Parathyroid adenoma (tissue), 2 donors: ENCODE measurements at regions not wholly inside any gene's neighbourhood (a gene's known extent, or its start where the extent isn't known, plus 50 kb on each side); places are given as distances from the start of the nearest gene placed in this dataset.

ENCODE experiments used
- H2AFZ ChIP-seq: fragments of 300-600 bp; sonication (generic); one replicate; pipeline ENCODE4 v1.7.0; 2017; ENCODE audit warnings: antibody characterized with exemption, mild to moderate bottlenecking
- H3K27ac ChIP-seq: fragments of 300-600 bp; sonication (generic); one replicate; pipeline ENCODE4 v1.7.0; 2017
- H3K27me3 ChIP-seq: fragments of 300-600 bp; sonication (generic); one replicate; pipeline ENCODE4 v1.7.0; 2017; ENCODE audit warnings: low read length; ENCODE audit not compliant: control insufficient read depth, insufficient read depth
- H3K36me3 ChIP-seq: fragments of 300-600 bp; sonication (generic); one replicate; pipeline ENCODE4 v1.7.0; 2017; ENCODE audit warnings: low read length; ENCODE audit not compliant: control insufficient read depth, insufficient read depth
- H3K4me1 ChIP-seq: fragments of 300-600 bp; sonication (generic); one replicate; pipeline ENCODE4 v1.7.0; 2017; ENCODE audit warnings: control low read depth
- H3K4me2 ChIP-seq: fragments of 300-600 bp; sonication (generic); one replicate; pipeline ENCODE4 v1.7.0; 2017; ENCODE audit warnings: low read length
- H3K4me3 ChIP-seq: fragments of 300-600 bp; sonication (generic); one replicate; pipeline ENCODE4 v1.7.0; 2017; ENCODE audit warnings: low read depth, low read length
- H3K79me2 ChIP-seq: fragments of 300-600 bp; sonication (generic); one replicate; pipeline ENCODE4 v1.7.0; 2017; ENCODE audit warnings: control low read depth
- H3K9ac ChIP-seq: fragments of 300-600 bp; sonication (generic); one replicate; pipeline ENCODE4 v1.7.0; 2017; ENCODE audit warnings: mild to moderate bottlenecking
- H3K9me3 ChIP-seq: fragments of 300-600 bp; sonication (generic); one replicate; pipeline ENCODE4 v1.7.0; 2017; ENCODE audit warnings: low read length; ENCODE audit not compliant: control insufficient read depth
- CTCF ChIP-seq: fragments of 300-600 bp; sonication (generic); IDR thresholded peaks from one replicate; pipeline ENCODE4 v1.7.0; 2017; ENCODE audit warnings: antibody characterized with exemption, mild to moderate bottlenecking
- donor health status: primary hyperparathyroidism.

GRCh38 chr1:94769551-94769950 is 50.6 kb upstream of the SLC44A3 start:
- Histone ChIP-seq H3K9me3 (no peaks in the 10 kb centered on the region), H3K9ac (no peak overlapping the region), H3K27me3 (no peaks in the 10 kb centered on the region), H3K4me1 (no peaks in the 10 kb centered on the region), H3K79me2 (no peaks in the 10 kb centered on the region), H3K36me3 (no peaks in the 10 kb centered on the region), H2AFZ (no peak overlapping the region), H3K4me2 (no peak overlapping the region), H3K4me3 (no peak overlapping the region), H3K27ac (no peak overlapping the region)
- no peak for TF ChIP-seq CTCF

DNA sequence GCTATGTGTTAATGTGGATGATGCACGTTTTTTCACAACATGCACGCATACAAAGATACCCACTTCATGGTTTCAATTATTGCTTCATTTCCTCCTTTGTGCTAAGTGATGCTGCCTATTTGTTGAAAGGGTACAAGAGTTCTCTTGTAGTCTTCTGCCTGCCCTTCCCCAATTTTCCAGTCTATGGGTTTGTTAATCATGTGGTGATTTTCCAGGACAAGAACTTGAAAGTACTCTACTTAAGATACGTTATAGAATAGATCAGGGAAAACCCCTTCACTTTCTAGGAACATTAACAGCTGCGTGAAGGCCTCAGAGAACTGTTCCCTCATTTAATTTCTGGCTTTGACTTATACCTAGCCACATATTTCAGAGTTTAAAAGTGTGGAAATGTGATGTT is 52.1 kb upstream of the SLC44A3 start:
- Histone ChIP-seq H3K79me2 (no peaks in the 10 kb centered on the region), H3K9ac (no peak overlapping the region), H3K4me2 (no peak overlapping the region), H3K4me1 (no peaks in the 10 kb centered on the region), H3K4me3 (no peak overlapping the region), H2AFZ (no peak overlapping the region), H3K27ac (no peak overlapping the region), H3K36me3 (no peaks in the 10 kb centered on the region), H3K27me3 (no peaks in the 10 kb centered on the region), H3K9me3 (no peaks in the 10 kb centered on the region)
- no peak for TF ChIP-seq CTCF

- Histone ChIP-seq H3K79me2 (no peaks in the 10 kb centered on the region), H3K9ac (no peak overlapping the region), H3K4me2 (no peak overlapping the region), H3K27me3 (no peaks in the 10 kb centered on the region), H3K27ac (no peak overlapping the region), H3K9me3 (no peaks in the 10 kb centered on the region), H3K36me3 (no peaks in the 10 kb centered on the region), H3K4me1 (no peaks in the 10 kb centered on the region), H2AFZ (no peak overlapping the region), H3K4me3 (no peak overlapping the region)
- no peak for TF ChIP-seq CTCF
Observed at GRCh38 chr1:94765958-94766357, 54.2 kb upstream of the SLC44A3 start.

GRCh38 chr1:94759188-94759587 is 61.0 kb upstream of the SLC44A3 start:
- H3K4me1 ChIP-seq = no peaks in the 10 kb centered on the region
- no peak overlapping the region for H3K4me2 ChIP-seq
- H2AFZ ChIP-seq = no peak overlapping the region
- H3K9me3 ChIP-seq = no peaks in the 10 kb centered on the region
- no peaks in the 10 kb centered on the region for H3K79me2 ChIP-seq
- H3K27ac ChIP-seq = no peak overlapping the region
- H3K27me3 ChIP-seq = no peaks in the 10 kb centered on the region
- H3K4me3 ChIP-seq = no peak overlapping the region
- TF ChIP-seq CTCF = no peak
- H3K36me3 ChIP-seq = no peaks in the 10 kb centered on the region
- no peak overlapping the region for H3K9ac ChIP-seq

- TF ChIP-seq CTCF = no peak
- Histone ChIP-seq H3K27me3 (no peaks in the 10 kb centered on the region), H3K4me2 (no peak overlapping the region), H3K27ac (peak overlapping the region; percentile 42), H2AFZ (peak overlapping the region; percentile 56), H3K9ac (no peak overlapping the region), H3K9me3 (no peaks in the 10 kb centered on the region), H3K4me3 (no peak overlapping the region), H3K36me3 (no peaks in the 10 kb centered on the region), H3K79me2 (no peaks in the 10 kb centered on the region), H3K4me1 (peaks cover 4% of the 10 kb centered on the region)
Observed at GRCh38 chr1:94757931-94758330, 62.2 kb upstream of the SLC44A3 start.
